Activated T-cell treated with anti-CD3 and anti-CD28 coated beads, Interleukin-2, amount 50 U/mL, for 72 hours (primary cell): ENCODE measurements at regions not wholly inside any gene's neighbourhood (a gene's known extent, or its start where the extent isn't known, plus 50 kb on each side); places are given as distances from the start of the nearest gene placed in this dataset.
"Not testable (repeated sequence)": the region's sequence is repeated elsewhere in the genome, so short reads cannot be mapped to it uniquely, and the experiment has no call there.

Experiments
- ATAC-seq, 2 donors: fragments of 150-1000 bp; cut with Tn5 transposase; replicated peaks in 1 of 2; 2 replicates each; pipeline ENCODE4 v1.10.0; 2021; ENCODE audit warnings: moderate library complexity in 2 of 2, mild to moderate bottlenecking in 1 of 2
- DNase-seq, 2 donors: peaks; one replicate each; pipeline ENCODE4 v3.0.0; 2021 to 2022; ENCODE audit warnings: mixed read lengths in 1 of 2
- H3K27ac Mint-ChIP-seq: one replicate; pipeline ENCODE4 v1.8.0; 2022; ENCODE audit warnings: mild to moderate bottlenecking, moderate library complexity, mixed read lengths
- H3K27me3 Mint-ChIP-seq: one replicate; pipeline ENCODE4 v1.8.0; 2022; ENCODE audit warnings: low read depth, mixed read lengths
- H3K36me3 Mint-ChIP-seq, 2 donors: one replicate each; pipeline ENCODE4 v1.8.0; 2022; ENCODE audit warnings: mixed read lengths in 2 of 2, mild to moderate bottlenecking in 1 of 2; ENCODE audit not compliant: insufficient read depth in 2 of 2
- H3K4me1 Mint-ChIP-seq: one replicate; pipeline ENCODE4 v1.8.0; 2022; ENCODE audit warnings: low read depth, mixed read lengths
- H3K4me3 Mint-ChIP-seq, 2 donors: one replicate each; pipeline ENCODE4 v1.8.0; 2022; ENCODE audit warnings: mild to moderate bottlenecking in 2 of 2, mixed read lengths in 2 of 2, moderate library complexity in 2 of 2
- H3K9me3 Mint-ChIP-seq, 2 donors: one replicate each; pipeline ENCODE4 v1.8.0; 2022; ENCODE audit warnings: mixed read lengths in 2 of 2

DNA sequence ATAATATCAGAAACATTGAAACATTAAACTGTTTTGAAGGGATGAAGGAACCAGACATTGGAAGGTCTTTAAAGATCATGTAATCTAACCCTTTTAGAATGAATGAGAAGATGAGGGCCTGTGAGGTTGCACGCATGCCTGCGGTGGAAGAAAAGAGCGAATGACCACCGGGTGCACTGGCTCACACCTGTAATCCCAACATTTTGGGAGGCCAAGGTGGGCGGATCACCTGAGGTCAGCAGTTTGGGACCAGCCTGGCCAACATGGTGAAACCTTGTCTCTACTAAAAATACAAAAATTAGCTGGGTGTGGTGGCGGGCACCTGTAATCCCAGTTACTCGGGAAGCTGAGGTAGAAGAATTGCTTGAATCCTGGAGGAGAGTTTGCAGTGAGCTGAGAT is 242.3 kb upstream of the CDH12 start:
- not testable (repeated sequence) for H3K4me3 Mint-ChIP-seq, ATAC-seq, DNase-seq, H3K36me3 Mint-ChIP-seq, H3K4me1 Mint-ChIP-seq, H3K9me3 Mint-ChIP-seq, H3K27me3 Mint-ChIP-seq, H3K27ac Mint-ChIP-seq

DNA sequence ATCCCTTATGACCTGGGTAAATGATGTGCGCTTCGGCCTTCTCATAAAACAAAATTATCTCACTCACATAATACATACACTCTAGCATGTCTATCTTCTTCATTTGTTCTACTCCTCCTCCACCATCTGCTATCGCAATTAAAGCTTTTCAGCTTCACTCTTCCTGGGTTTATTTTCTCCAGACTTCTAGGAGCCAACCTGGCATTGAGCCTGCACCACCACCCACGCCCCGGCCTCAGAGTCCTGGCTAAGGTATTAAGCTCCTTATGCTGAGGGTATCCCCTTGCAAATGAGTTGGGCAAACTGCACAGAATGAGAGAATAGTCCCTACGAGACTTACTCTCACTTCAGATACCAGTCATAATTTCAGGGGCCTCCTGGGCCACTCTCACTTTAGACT is 236.1 kb upstream of the CDH12 start:
- H3K4me1 Mint-ChIP-seq = no peaks in the 10 kb centered on the region
- no peak overlapping the region for H3K4me3 Mint-ChIP-seq
- DNase-seq = no peak
- H3K27ac Mint-ChIP-seq = no peak overlapping the region
- H3K36me3 Mint-ChIP-seq = no peaks in the 10 kb centered on the region
- peaks cover 2 to 12% of the 10 kb centered on the region in 2 donors for H3K9me3 Mint-ChIP-seq
- H3K27me3 Mint-ChIP-seq = no peaks in the 10 kb centered on the region
- ATAC-seq = no peak

GRCh38 chr5:23084815-23085214 is 231.7 kb upstream of the CDH12 start:
- no peak for DNase-seq
- Mint-ChIP-seq H3K9me3 (peaks cover 5 to 13% of the 10 kb centered on the region in 2 donors), H3K4me3 (no peak overlapping the region), H3K36me3 (no peaks in the 10 kb centered on the region), H3K27me3 (no peaks in the 10 kb centered on the region), H3K4me1 (no peaks in the 10 kb centered on the region), H3K27ac (no peak overlapping the region)
- ATAC-seq = no peak

- DNase-seq = no peak
- Mint-ChIP-seq H3K4me3 (no peak overlapping the region), H3K27ac (no peak overlapping the region), H3K4me1 (no peaks in the 10 kb centered on the region), H3K9me3 (peaks cover 2 to 5% of the 10 kb centered on the region in 2 donors), H3K27me3 (no peaks in the 10 kb centered on the region), H3K36me3 (no peaks in the 10 kb centered on the region)
- no peak for ATAC-seq
Observed at GRCh38 chr5:23072179-23072578, 219.0 kb upstream of the CDH12 start.

DNA sequence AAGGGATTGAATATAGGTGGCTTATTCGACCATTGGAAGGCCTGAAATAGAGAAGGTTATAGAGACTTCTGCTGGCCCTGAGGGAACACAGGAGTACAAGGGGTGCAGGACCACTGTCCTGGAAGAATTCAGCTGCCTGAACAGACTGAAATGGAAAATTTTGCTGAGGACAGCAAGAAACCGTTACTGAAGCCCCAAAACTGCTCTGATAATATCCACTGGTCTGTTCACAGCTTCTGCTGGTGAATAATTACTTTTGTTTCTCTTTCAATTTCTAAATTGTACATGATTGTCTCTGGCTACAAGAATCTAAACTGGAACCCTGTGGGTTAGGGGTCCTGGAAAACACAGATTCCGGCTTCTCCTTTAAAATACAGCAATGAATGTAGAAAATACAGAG is 218.5 kb upstream of the CDH12 start:
- ATAC-seq (no peak), DNase-seq (no peak)
- Mint-ChIP-seq H3K27me3 (no peaks in the 10 kb centered on the region), H3K4me1 (no peaks in the 10 kb centered on the region), H3K27ac (no peak overlapping the region), H3K4me3 (no peak overlapping the region), H3K36me3 (no peaks in the 10 kb centered on the region), H3K9me3 (peaks cover 2 to 4% of the 10 kb centered on the region in 2 donors)

DNA sequence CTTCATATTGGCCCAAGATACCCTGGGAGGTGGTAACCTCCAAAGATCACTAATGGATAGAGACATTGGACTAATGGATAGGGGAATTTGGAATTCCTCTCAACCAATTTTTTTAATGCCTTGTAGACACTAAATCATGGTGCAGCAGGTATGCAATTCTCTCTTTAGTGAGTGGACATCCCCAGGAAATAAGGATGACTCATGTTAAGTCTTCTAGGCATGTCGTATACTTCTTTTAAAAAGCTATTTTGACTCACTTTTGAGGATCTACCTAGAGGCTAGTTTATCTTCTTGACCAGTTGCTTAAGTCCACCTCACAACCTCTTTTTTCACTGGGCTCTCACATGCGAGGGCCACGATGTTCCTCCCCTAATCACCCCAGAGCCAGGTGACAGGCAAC is 211.6 kb upstream of the CDH12 start:
- H3K36me3 Mint-ChIP-seq = peaks cover 0 to 2% of the 10 kb centered on the region in 2 donors
- H3K27ac Mint-ChIP-seq = no peak overlapping the region
- peaks cover 3 to 6% of the 10 kb centered on the region in 2 donors for H3K9me3 Mint-ChIP-seq
- H3K4me3 Mint-ChIP-seq = no peak overlapping the region
- no peaks in the 10 kb centered on the region for H3K27me3 Mint-ChIP-seq
- H3K4me1 Mint-ChIP-seq = no peaks in the 10 kb centered on the region
- DNase-seq (no peak), ATAC-seq (no peak)

DNA sequence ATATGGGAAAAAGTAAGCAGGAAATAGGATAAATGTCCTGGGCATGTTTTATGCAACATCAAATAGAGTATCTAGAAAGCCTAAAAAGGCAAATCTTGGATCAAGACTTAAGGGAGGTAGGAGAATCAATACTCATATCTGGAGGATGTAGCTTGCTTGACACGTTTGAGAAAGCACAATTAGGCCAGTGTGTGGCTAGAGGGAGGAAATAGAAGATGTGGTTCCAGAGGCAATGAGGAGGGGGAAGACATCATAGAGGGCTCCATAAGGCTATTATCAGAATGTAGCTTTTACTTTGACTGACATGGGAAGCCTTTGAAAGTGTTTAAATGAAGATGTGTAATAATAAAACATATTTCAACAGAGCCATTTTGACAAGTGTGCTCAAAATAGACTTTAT is 200.7 kb upstream of the CDH12 start:
- ATAC-seq = no peak
- Mint-ChIP-seq H3K4me1 (no peaks in the 10 kb centered on the region), H3K4me3 (no peak overlapping the region), H3K9me3 (peaks cover 2 to 10% of the 10 kb centered on the region in 2 donors), H3K27ac (no peak overlapping the region), H3K36me3 (no peaks in the 10 kb centered on the region), H3K27me3 (no peaks in the 10 kb centered on the region)
- DNase-seq = no peak

- H3K27ac Mint-ChIP-seq = no peak overlapping the region
- no peak overlapping the region for H3K4me3 Mint-ChIP-seq
- ATAC-seq (no peak), DNase-seq (no peak)
- no peaks in the 10 kb centered on the region for H3K27me3 Mint-ChIP-seq
- no peaks in the 10 kb centered on the region for H3K4me1 Mint-ChIP-seq
- H3K9me3 Mint-ChIP-seq = peaks cover 2 to 6% of the 10 kb centered on the region in 2 donors
- H3K36me3 Mint-ChIP-seq = no peaks in the 10 kb centered on the region
Observed at GRCh38 chr5:23042226-23042625, 189.1 kb upstream of the CDH12 start.

DNA sequence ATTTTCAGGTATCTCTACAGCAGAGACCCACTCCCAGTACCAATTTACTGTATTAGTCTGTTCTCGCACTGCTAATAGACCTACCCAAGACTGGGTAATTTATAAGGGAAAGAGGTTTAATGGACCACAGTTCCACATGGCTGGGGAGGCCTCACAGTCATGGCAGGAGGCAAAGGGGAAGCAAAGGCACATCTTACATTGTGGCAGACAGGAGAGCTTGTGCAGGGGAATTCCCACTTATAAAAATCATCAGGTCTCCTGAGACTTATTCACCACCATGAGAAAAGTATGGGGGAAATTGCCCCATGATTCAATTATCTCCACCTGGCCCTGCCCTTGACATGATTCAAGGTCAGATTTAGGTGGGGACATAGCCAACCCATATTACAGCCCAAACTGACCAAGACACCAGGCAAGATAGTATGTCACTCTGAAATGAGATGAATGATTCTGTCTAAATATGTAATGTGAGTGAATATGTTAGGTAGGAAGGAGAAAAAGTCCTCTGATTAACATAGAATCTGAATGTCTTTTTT is 182.5 kb upstream of the CDH12 start:
- Mint-ChIP-seq H3K4me3 (no peak overlapping the region), H3K36me3 (no peaks in the 10 kb centered on the region), H3K9me3 (peaks cover 3 to 4% of the 10 kb centered on the region in 2 donors), H3K27me3 (no peaks in the 10 kb centered on the region), H3K4me1 (no peaks in the 10 kb centered on the region), H3K27ac (no peak overlapping the region)
- no peak for ATAC-seq
- DNase-seq = no peak

- no peaks in the 10 kb centered on the region for H3K27me3 Mint-ChIP-seq
- peaks cover 3% of the 10 kb centered on the region in 2 donors for H3K9me3 Mint-ChIP-seq
- H3K27ac Mint-ChIP-seq = no peak overlapping the region
- no peaks in the 10 kb centered on the region for H3K4me1 Mint-ChIP-seq
- DNase-seq (no peak), ATAC-seq (no peak)
- no peaks in the 10 kb centered on the region for H3K36me3 Mint-ChIP-seq
- H3K4me3 Mint-ChIP-seq = no peak overlapping the region
Observed at GRCh38 chr5:23033864-23034263, 180.7 kb upstream of the CDH12 start.

- no peak for DNase-seq
- Mint-ChIP-seq H3K9me3 (no peaks in the 10 kb centered on the region), H3K4me3 (no peak overlapping the region), H3K27me3 (no peaks in the 10 kb centered on the region), H3K4me1 (no peaks in the 10 kb centered on the region), H3K36me3 (no peaks in the 10 kb centered on the region), H3K27ac (no peak overlapping the region)
- ATAC-seq = no peak
Observed at GRCh38 chr5:23029290-23029689, 176.1 kb upstream of the CDH12 start.

GRCh38 chr5:23028445-23029021 is 175.4 kb upstream of the CDH12 start:
- DNase-seq (no peak), ATAC-seq (no peak)
- H3K36me3 Mint-ChIP-seq = no peaks in the 10 kb centered on the region
- no peak overlapping the region for H3K27ac Mint-ChIP-seq
- no peaks in the 10 kb centered on the region for H3K9me3 Mint-ChIP-seq
- H3K27me3 Mint-ChIP-seq = no peaks in the 10 kb centered on the region
- no peaks in the 10 kb centered on the region for H3K4me1 Mint-ChIP-seq
- no peak overlapping the region for H3K4me3 Mint-ChIP-seq

DNA sequence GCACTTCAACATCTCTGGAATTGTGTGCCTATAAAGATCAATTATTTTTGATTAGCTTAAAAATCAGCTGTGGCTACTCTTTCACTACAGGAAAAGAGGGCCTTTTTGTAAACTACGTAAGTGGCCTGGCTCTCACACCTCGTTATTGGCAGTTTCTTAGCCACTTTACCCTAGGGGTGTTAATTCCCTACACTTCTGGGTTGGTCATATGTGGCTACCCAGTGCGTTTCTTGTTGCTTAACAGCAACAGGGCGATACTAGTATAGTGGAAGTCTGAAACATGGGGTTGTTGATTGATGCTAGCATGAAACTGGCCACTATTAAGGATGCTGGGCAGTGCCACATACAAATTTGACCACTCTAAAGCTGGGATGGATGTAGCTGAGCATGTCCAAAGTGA is 174.7 kb upstream of the CDH12 start:
- ATAC-seq = no peak
- no peak overlapping the region for H3K4me3 Mint-ChIP-seq
- no peaks in the 10 kb centered on the region for H3K36me3 Mint-ChIP-seq
- peaks cover 0 to 2% of the 10 kb centered on the region in 2 donors for H3K9me3 Mint-ChIP-seq
- DNase-seq = no peak
- no peaks in the 10 kb centered on the region for H3K27me3 Mint-ChIP-seq
- H3K27ac Mint-ChIP-seq = no peak overlapping the region
- no peaks in the 10 kb centered on the region for H3K4me1 Mint-ChIP-seq

DNA sequence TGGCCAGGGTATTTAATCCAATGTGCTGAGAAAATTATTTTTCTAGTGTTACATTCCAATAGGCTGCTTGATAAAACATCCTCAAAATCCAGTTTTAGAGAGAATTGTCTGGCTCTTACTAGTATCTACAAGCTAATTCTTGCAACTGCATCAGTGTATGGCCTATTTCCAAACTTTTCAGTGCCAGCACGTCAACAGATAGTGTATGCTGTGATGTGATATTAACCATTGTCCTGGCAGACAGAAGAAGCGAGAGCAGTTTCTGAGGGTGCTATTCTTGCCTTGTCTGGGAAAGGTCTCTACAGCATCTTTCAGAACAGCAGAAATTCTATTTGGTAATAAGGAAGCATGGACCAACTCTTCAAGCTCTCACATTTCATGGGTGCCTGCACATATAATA is 174.2 kb upstream of the CDH12 start:
- no peak overlapping the region for H3K27ac Mint-ChIP-seq
- peaks cover 0 to 2% of the 10 kb centered on the region in 2 donors for H3K9me3 Mint-ChIP-seq
- no peaks in the 10 kb centered on the region for H3K27me3 Mint-ChIP-seq
- no peak overlapping the region for H3K4me3 Mint-ChIP-seq
- no peaks in the 10 kb centered on the region for H3K4me1 Mint-ChIP-seq
- DNase-seq (no peak), ATAC-seq (no peak)
- H3K36me3 Mint-ChIP-seq = no peaks in the 10 kb centered on the region
